Sigmoid colon (tissue), 4 donors: ENCODE measurements at regions not wholly inside any gene's neighbourhood (a gene's known extent, or its start where the extent isn't known, plus 50 kb on each side); places are given as distances from the start of the nearest gene placed in this dataset.

Experiments used
- EP300 ChIP-seq, 4 donors: sonication (generic); formaldehyde crosslinking; IDR thresholded peaks; one replicate each; pipeline ENCODE4 v1.6.1; 2017; ENCODE audit warnings: antibody characterized with exemption in 4 of 4
- POLR2A ChIP-seq, 2 donors: fragments of 450-650 bp; IDR thresholded peaks; one replicate each; pipeline ENCODE4 v1.6.1; 2016; ENCODE audit warnings: antibody characterized with exemption in 2 of 2, mild to moderate bottlenecking in 2 of 2, moderate library complexity in 2 of 2
- POLR2AphosphoS5 ChIP-seq, 4 donors: sonication (generic); formaldehyde crosslinking; IDR thresholded peaks; one replicate each; pipeline ENCODE4 v1.6.1; 2017; ENCODE audit warnings: antibody characterized with exemption in 4 of 4
- TF ChIP-seq, protein P1 (sequence below), 4 experiments: fragments of 450-650 bp in 3 of 4; fragments of 200-600 bp in 1 of 4; IDR thresholded peaks; one replicate each; pipeline ENCODE4 v1.5.1; 2016 to 2019; ENCODE audit warnings: antibody characterized with exemption in 4 of 4, mild to moderate bottlenecking in 3 of 4, moderate library complexity in 2 of 4

DNA sequence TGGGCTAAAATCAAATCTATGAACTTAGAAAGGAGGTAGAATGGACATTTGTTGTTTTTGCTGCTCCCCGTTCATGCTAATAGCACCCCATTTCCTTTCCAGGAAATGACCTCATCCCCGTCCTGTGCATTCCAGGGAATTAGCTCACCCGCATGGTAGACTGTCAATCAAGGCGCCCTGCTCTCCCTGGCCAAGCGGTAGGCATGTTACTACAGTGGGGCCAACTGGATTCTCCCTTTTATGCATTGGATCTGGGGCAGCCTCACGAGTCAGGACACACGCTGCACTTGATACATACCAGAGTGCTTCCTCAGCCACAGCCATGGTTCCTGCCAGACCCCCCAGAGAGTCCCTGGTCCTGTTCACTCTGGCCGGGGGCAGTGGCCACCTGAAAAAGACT is 111.0 kb upstream of the PTCH1 start:
- TF ChIP-seq POLR2AphosphoS5 (IDR thresholded peaks at IDR 0.05): no peak
- TF ChIP-seq, protein P1, sequence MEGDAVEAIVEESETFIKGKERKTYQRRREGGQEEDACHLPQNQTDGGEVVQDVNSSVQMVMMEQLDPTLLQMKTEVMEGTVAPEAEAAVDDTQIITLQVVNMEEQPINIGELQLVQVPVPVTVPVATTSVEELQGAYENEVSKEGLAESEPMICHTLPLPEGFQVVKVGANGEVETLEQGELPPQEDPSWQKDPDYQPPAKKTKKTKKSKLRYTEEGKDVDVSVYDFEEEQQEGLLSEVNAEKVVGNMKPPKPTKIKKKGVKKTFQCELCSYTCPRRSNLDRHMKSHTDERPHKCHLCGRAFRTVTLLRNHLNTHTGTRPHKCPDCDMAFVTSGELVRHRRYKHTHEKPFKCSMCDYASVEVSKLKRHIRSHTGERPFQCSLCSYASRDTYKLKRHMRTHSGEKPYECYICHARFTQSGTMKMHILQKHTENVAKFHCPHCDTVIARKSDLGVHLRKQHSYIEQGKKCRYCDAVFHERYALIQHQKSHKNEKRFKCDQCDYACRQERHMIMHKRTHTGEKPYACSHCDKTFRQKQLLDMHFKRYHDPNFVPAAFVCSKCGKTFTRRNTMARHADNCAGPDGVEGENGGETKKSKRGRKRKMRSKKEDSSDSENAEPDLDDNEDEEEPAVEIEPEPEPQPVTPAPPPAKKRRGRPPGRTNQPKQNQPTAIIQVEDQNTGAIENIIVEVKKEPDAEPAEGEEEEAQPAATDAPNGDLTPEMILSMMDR (IDR thresholded peaks at IDR 0.05): no peak
- TF ChIP-seq POLR2A (IDR thresholded peaks at IDR 0.05): no peak
- TF ChIP-seq EP300 (IDR thresholded peaks at IDR 0.05): no peak
